ENCODE measurements at regions not wholly inside any gene's neighbourhood (a gene's known extent, or its start where the extent isn't known, plus 50 kb on each side); places are given as distances from the start of the nearest gene placed in this dataset.
"Not testable (repeated sequence)": the region's sequence is repeated elsewhere in the genome, so short reads cannot be mapped to it uniquely, and the experiment has no call there.

- no peak for TF ChIP-seq ZNF317 (CRISPR knock-in tag; IDR thresholded peaks at IDR 0.05; ENCODE audit: borderline replicate concordance, low read depth)
- TF ChIP-seq MXD4 (CRISPR knock-in tag; IDR thresholded peaks at IDR 0.05; ENCODE audit: borderline replicate concordance), result no peak
- TF ChIP-seq SMAD4 (CRISPR knock-in tag; IDR thresholded peaks at IDR 0.05), result no peak
- no peak for TF ChIP-seq NFATC4 (CRISPR knock-in tag; IDR thresholded peaks at IDR 0.05)
These were observed 176.9 kb downstream of the FASLG start (continued) for GRCh38 chr1:172835834-172836233.

- Mint-ChIP-seq H3K36me3 (no peaks in the 10 kb centered on the region), H3K4me1 (peaks cover 6% of the 10 kb centered on the region), H3K9me3 (no peaks in the 10 kb centered on the region), H3K27me3 (ENCODE audit: low read depth) (peaks cover 6% of the 10 kb centered on the region; the same call in 1 of the 2 replicates), H3K27ac (no peak overlapping the region), H3K4me3 (no peak overlapping the region)
- ATAC-seq, result no peak
- POLR2A ChIA-PET, result no interaction called here
- DNase-seq (ENCODE audit: low spot score), result no peak
- CTCF ChIA-PET, result no interaction called here
- TF ChIP-seq ZNF532 (CRISPR knock-in tag; IDR thresholded peaks at IDR 0.05; ENCODE audit: borderline replicate concordance) (no peak), NFATC4 (CRISPR knock-in tag; IDR thresholded peaks at IDR 0.05) (no peak), ZNF121 (CRISPR knock-in tag; IDR thresholded peaks at IDR 0.05) (no peak), ZNF138 (CRISPR knock-in tag; conservative IDR thresholded peaks at IDR 0.05) (no peak), CREM (CRISPR knock-in tag; IDR thresholded peaks at IDR 0.05) (no peak), E2F1 (CRISPR knock-in tag; IDR thresholded peaks at IDR 0.05) (no peak), NR3C1 (CRISPR knock-in tag; conservative IDR thresholded peaks at IDR 0.05; ENCODE audit: low read depth) (no peak), ZNF425 (CRISPR knock-in tag; conservative IDR thresholded peaks at IDR 0.05) (no peak), KAT7 (CRISPR knock-in tag; IDR thresholded peaks at IDR 0.05; ENCODE audit: borderline replicate concordance) (no peak)
These were observed 179.1 kb downstream of the FASLG start for GRCh38 chr1:172837816-172838679.

- Mint-ChIP-seq H3K4me1 (peaks cover 12% of the 10 kb centered on the region), H3K27ac (no peak overlapping the region), H3K36me3 (no peaks in the 10 kb centered on the region), H3K9me3 (no peaks in the 10 kb centered on the region), H3K27me3 (ENCODE audit: low read depth) (peaks cover 6% of the 10 kb centered on the region; the same call in 1 of the 2 replicates), H3K4me3 (no peak overlapping the region)
- CTCF ChIA-PET, result no interaction called here
- TF ChIP-seq GRHL2 (CRISPR knock-in tag; IDR thresholded peaks at IDR 0.05; ENCODE audit: insufficient replicate concordance, severe bottlenecking), result no peak
- no peak for TF ChIP-seq ZNF396 (CRISPR knock-in tag; IDR thresholded peaks at IDR 0.05; ENCODE audit: borderline replicate concordance)
- no peak for TF ChIP-seq ZNF232 (CRISPR knock-in tag; IDR thresholded peaks at IDR 0.05)
- TF ChIP-seq ARID4B (CRISPR knock-in tag; IDR thresholded peaks at IDR 0.05; ENCODE audit: borderline replicate concordance), result no peak
- no peak for TF ChIP-seq ZNF416 (CRISPR knock-in tag; IDR thresholded peaks at IDR 0.05)
- POLR2A ChIA-PET, result no interaction called here
- ATAC-seq (no peak), DNase-seq (ENCODE audit: low spot score) (no peak)
These were observed 179.9 kb downstream of the FASLG start for GRCh38 chr1:172838680-172839313.

GRCh38 chr1:172839639-172840038 is 180.7 kb downstream of the FASLG start:
- CTCF ChIA-PET; H3K9me3 Mint-ChIP-seq; H3K27ac Mint-ChIP-seq; ATAC-seq; H3K27me3 Mint-ChIP-seq (ENCODE audit: low read depth); H3K36me3 Mint-ChIP-seq; DNase-seq (ENCODE audit: low spot score); H3K4me3 Mint-ChIP-seq; POLR2A ChIA-PET: not testable (repeated sequence)
- H3K4me1 Mint-ChIP-seq, result peaks cover 15% of the 10 kb centered on the region
